ENCODE measurements at regions not wholly inside any gene's neighbourhood (a gene's known extent, or its start where the extent isn't known, plus 50 kb on each side); places are given as distances from the start of the nearest gene placed in this dataset.

DNA sequence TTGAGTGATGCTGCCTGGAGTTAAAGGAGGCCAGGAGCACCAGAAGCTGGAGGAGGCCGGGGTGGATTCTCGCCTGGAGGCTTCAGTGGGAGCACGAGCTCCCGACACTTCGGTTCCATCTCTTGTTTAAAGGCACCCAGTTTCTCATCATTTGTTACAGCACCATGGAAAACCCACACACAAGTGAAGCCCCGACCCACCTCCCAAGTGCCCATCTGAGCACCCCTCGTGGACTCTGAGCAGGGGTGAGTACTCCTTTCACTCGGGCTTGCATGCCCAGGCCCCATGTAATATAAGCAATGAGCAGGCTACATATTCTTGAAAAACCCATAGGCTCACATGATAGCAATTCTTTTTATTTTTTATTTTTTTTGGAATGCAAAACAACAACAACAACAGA, 196.9 kb upstream of the MAF start:
- TF ChIP-seq, protein P1, sequence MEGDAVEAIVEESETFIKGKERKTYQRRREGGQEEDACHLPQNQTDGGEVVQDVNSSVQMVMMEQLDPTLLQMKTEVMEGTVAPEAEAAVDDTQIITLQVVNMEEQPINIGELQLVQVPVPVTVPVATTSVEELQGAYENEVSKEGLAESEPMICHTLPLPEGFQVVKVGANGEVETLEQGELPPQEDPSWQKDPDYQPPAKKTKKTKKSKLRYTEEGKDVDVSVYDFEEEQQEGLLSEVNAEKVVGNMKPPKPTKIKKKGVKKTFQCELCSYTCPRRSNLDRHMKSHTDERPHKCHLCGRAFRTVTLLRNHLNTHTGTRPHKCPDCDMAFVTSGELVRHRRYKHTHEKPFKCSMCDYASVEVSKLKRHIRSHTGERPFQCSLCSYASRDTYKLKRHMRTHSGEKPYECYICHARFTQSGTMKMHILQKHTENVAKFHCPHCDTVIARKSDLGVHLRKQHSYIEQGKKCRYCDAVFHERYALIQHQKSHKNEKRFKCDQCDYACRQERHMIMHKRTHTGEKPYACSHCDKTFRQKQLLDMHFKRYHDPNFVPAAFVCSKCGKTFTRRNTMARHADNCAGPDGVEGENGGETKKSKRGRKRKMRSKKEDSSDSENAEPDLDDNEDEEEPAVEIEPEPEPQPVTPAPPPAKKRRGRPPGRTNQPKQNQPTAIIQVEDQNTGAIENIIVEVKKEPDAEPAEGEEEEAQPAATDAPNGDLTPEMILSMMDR (IDR thresholded peaks at IDR 0.05; ENCODE audit: low read depth, low read length, poor library complexity, severe bottlenecking), result no peak
- no peak for TF ChIP-seq EZH2phosphoT487 (IDR thresholded peaks at IDR 0.05; ENCODE audit: borderline replicate concordance, low read length)

All from DOHH2 (cell line).